H9 (cell line): ENCODE measurements at regions not wholly inside any gene's neighbourhood (a gene's known extent, or its start where the extent isn't known, plus 50 kb on each side); places are given as distances from the start of the nearest gene placed in this dataset.

ENCODE experiments used
- DNase-seq: peaks from one replicate; pipeline ENCODE4 v3.0.0-alpha.2; 2017
- H2AFZ ChIP-seq: one replicate; pipeline ENCODE4 v1.6.1; 2013; ENCODE audit warnings: mild to moderate bottlenecking, low read length, control low read depth, moderate library complexity
- H2AK5ac ChIP-seq: 2 replicates; pipeline ENCODE4 v1.6.1; 2013; ENCODE audit warnings: low read length, control low read depth, mixed read lengths; ENCODE audit not compliant: insufficient read length
- H2BK120ac ChIP-seq: one replicate; pipeline ENCODE4 v1.6.1; 2013; ENCODE audit warnings: low read depth, mild to moderate bottlenecking, low read length, control low read depth, inconsistent platforms; ENCODE audit not compliant: poor library complexity, severe bottlenecking
- H2BK12ac ChIP-seq: 2 replicates; pipeline ENCODE4 v1.6.1; 2013; ENCODE audit warnings: low read length, control low read depth, mixed read lengths, low read depth; ENCODE audit not compliant: insufficient read length
- H2BK15ac ChIP-seq: 2 replicates; pipeline ENCODE4 v1.6.1; 2013; ENCODE audit warnings: low read depth, low read length, control low read depth
- H2BK20ac ChIP-seq: one replicate; pipeline ENCODE4 v1.6.1; 2013; ENCODE audit warnings: low read depth, mild to moderate bottlenecking, low read length, control low read depth, inconsistent platforms; ENCODE audit not compliant: poor library complexity, severe bottlenecking
- H2BK5ac ChIP-seq: 2 replicates; pipeline ENCODE4 v1.6.1; 2013; ENCODE audit warnings: low read length, control low read depth, mixed read lengths; ENCODE audit not compliant: insufficient read length
- H3K14ac ChIP-seq: 2 replicates; pipeline ENCODE4 v1.6.1; 2013; ENCODE audit warnings: low read length, control low read depth; ENCODE audit not compliant: insufficient read depth
- H3K18ac ChIP-seq: 2 replicates; pipeline ENCODE4 v1.6.1; 2013; ENCODE audit warnings: low read depth, mild to moderate bottlenecking, mixed read lengths, low read length, control low read depth; ENCODE audit not compliant: insufficient read length
- H3K23ac ChIP-seq: 2 replicates; pipeline ENCODE4 v1.6.1; 2013; ENCODE audit warnings: low read length, control low read depth, mixed read lengths, low read depth; ENCODE audit not compliant: insufficient read length
- H3K23me2 ChIP-seq: 2 replicates; pipeline ENCODE4 v1.6.1; 2013; ENCODE audit warnings: low read depth, mild to moderate bottlenecking, mixed read lengths, low read length, control low read depth; ENCODE audit not compliant: insufficient read length, poor library complexity, severe bottlenecking
- H3K27ac ChIP-seq: 2 replicates; pipeline ENCODE4 v1.5.1; 2013; ENCODE audit warnings: low read length, control low read depth, mixed read lengths, low read depth; ENCODE audit not compliant: insufficient read length
- H3K27me3 ChIP-seq: 2 replicates; pipeline ENCODE4 v1.6.1; 2013; ENCODE audit warnings: low read length, control low read depth, inconsistent platforms; ENCODE audit not compliant: insufficient read depth
- H3K4ac ChIP-seq: 2 replicates; pipeline ENCODE4 v1.6.1; 2013; ENCODE audit warnings: low read depth, mild to moderate bottlenecking, control low read depth, inconsistent platforms, low read length, moderate library complexity
- H3K4me1 ChIP-seq: 2 replicates; pipeline ENCODE4 v1.6.1; 2013; ENCODE audit warnings: low read length, control low read depth, inconsistent platforms; ENCODE audit not compliant: insufficient read depth
- H3K4me2 ChIP-seq: 2 replicates; pipeline ENCODE4 v1.6.1; 2013; ENCODE audit warnings: low read length, control low read depth, mixed read lengths; ENCODE audit not compliant: insufficient read length, insufficient read depth
- H3K56ac ChIP-seq: 2 replicates; pipeline ENCODE4 v1.6.1; 2013; ENCODE audit warnings: low read depth, mild to moderate bottlenecking, mixed read lengths, low read length, control low read depth; ENCODE audit not compliant: insufficient read length
- H3K79me1 ChIP-seq: 2 replicates; pipeline ENCODE4 v1.6.1; 2013; ENCODE audit warnings: low read depth, mild to moderate bottlenecking, moderate library complexity, low read length, control low read depth, inconsistent platforms; ENCODE audit not compliant: insufficient read depth, poor library complexity, severe bottlenecking
- H3K79me2 ChIP-seq: 2 replicates; pipeline ENCODE4 v1.6.1; 2013; ENCODE audit warnings: low read length, control low read depth, inconsistent platforms; ENCODE audit not compliant: insufficient read depth
- H3K9ac ChIP-seq: 2 replicates; pipeline ENCODE4 v1.6.1; 2013; ENCODE audit warnings: low read length, control low read depth, mixed read lengths; ENCODE audit not compliant: insufficient read length; ENCODE audit errors: extremely low read depth
- H3K9me3 ChIP-seq: one replicate; pipeline ENCODE4 v1.6.1; 2013; ENCODE audit warnings: low read depth, low read length, inconsistent platforms; ENCODE audit not compliant: control insufficient read depth
- H3T11ph ChIP-seq: one replicate; pipeline ENCODE4 v1.6.1; 2013; ENCODE audit warnings: mild to moderate bottlenecking, low read length, control low read depth, inconsistent platforms
- H4K20me1 ChIP-seq: one replicate; pipeline ENCODE4 v1.6.1; 2013; ENCODE audit not compliant: control insufficient read depth, insufficient read length, insufficient read depth
- H4K5ac ChIP-seq: 2 replicates; pipeline ENCODE4 v1.6.1; 2013; ENCODE audit warnings: low read depth, mild to moderate bottlenecking, mixed read lengths, low read length, control low read depth; ENCODE audit not compliant: insufficient read length
- H4K8ac ChIP-seq: replicated peaks from 2 replicates; pipeline ENCODE4 v1.6.1; 2013; ENCODE audit warnings: low read length, control low read depth, mixed read lengths, low read depth; ENCODE audit not compliant: insufficient read length
- H4K91ac ChIP-seq: 2 replicates; pipeline ENCODE4 v1.6.1; 2013; ENCODE audit warnings: low read depth, mild to moderate bottlenecking, moderate library complexity, mixed read lengths, low read length, control low read depth; ENCODE audit not compliant: insufficient read length
- H3K27ac Mint-ChIP-seq, 3 experiments: 2 replicates in 2 of 3; 3 replicates in 1 of 3; pipeline ENCODE4 v1.8.0; 2020 to 2021; ENCODE audit warnings: mixed read lengths in 3 of 3, mild to moderate bottlenecking in 1 of 3, moderate library complexity in 1 of 3
- H3K27me3 Mint-ChIP-seq: 2 replicates; pipeline ENCODE4 v1.8.0; 2021; ENCODE audit warnings: low read depth, mild to moderate bottlenecking, moderate library complexity, mixed read lengths
- H3K36me3 Mint-ChIP-seq, 3 experiments: 2 replicates in 2 of 3; 3 replicates in 1 of 3; pipeline ENCODE4 v1.8.0; 2020 to 2021; ENCODE audit warnings: low read depth in 3 of 3, mixed read lengths in 3 of 3; ENCODE audit not compliant: insufficient read depth in 1 of 3
- H3K4me1 Mint-ChIP-seq, 2 experiments: 2 replicates each; pipeline ENCODE4 v1.8.0; 2020; ENCODE audit warnings: mixed read lengths in 2 of 2
- H3K4me3 Mint-ChIP-seq, 2 experiments: 2 replicates in 1 of 2; 3 replicates in 1 of 2; pipeline ENCODE4 v1.8.0; 2020 to 2021; ENCODE audit warnings: mild to moderate bottlenecking in 2 of 2, mixed read lengths in 2 of 2, moderate library complexity in 1 of 2
- H3K9me3 Mint-ChIP-seq, 2 experiments: 2 replicates in 1 of 2; 3 replicates in 1 of 2; pipeline ENCODE4 v1.8.0; 2020; ENCODE audit warnings: mild to moderate bottlenecking in 2 of 2, mixed read lengths in 2 of 2, moderate library complexity in 1 of 2
- WGBS: extraction: QIAGEN DNeasy Blood & Tissue Kit; methylation state at CpG from one replicate; pipeline ENCODE4 v1.1.7; 2013; ENCODE audit warnings: missing lambda C conversion rate, low lambda C conversion rate, mixed read lengths; ENCODE audit not compliant: insufficient read length; ENCODE audit errors: extremely low coverage; 5-methylcytosine and 5-hydroxymethylcytosine counted together
- TF ChIP-seq, protein P1 (sequence below): fragments of 200-600 bp; sonication (generic); conservative IDR thresholded peaks from 3 replicates; pipeline ENCODE4 v1.8.0; 2021; ENCODE audit warnings: antibody characterized with exemption, mild to moderate bottlenecking

DNA sequence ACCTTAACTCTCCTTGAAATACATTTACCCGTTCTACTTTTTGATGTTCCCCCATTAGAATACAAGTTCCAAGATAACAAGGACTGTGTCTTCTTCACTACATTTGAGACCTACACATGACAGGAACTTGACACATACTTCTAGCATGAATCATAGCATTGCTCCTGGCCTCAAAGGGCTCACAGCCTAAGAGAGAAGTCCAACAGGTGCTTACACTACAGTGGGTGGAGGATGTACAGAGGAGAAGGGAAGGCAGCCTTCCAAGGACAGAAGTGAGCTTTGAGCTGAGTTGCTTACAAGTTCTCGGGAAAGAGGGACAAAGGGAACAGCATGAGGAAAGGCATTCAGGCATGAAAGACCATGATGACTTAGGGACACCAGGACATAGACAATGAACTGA lies 56.9 kb upstream of the MSX2 start:
- no peak overlapping the region for H3K27ac Mint-ChIP-seq
- no peak overlapping the region for H4K91ac ChIP-seq

More for the DNA sequence above, 56.9 kb upstream of the MSX2 start:
- H2BK12ac ChIP-seq = no peak overlapping the region
- H4K20me1 ChIP-seq = no peaks in the 10 kb centered on the region
- Mint-ChIP-seq H3K9me3 (peaks cover 16 to 17% of the 10 kb centered on the region in 2 experiments), H3K4me1 (peaks cover 24 to 27% of the 10 kb centered on the region in 2 experiments), H3K36me3 (peaks cover 0 to 13% (median 8%) of the 10 kb centered on the region in 3 experiments; a peak in 4 of 7 replicates), H3K27me3 (peaks cover 6% of the 10 kb centered on the region), H3K4me3 (no peak overlapping the region)
- TF ChIP-seq, protein P1, sequence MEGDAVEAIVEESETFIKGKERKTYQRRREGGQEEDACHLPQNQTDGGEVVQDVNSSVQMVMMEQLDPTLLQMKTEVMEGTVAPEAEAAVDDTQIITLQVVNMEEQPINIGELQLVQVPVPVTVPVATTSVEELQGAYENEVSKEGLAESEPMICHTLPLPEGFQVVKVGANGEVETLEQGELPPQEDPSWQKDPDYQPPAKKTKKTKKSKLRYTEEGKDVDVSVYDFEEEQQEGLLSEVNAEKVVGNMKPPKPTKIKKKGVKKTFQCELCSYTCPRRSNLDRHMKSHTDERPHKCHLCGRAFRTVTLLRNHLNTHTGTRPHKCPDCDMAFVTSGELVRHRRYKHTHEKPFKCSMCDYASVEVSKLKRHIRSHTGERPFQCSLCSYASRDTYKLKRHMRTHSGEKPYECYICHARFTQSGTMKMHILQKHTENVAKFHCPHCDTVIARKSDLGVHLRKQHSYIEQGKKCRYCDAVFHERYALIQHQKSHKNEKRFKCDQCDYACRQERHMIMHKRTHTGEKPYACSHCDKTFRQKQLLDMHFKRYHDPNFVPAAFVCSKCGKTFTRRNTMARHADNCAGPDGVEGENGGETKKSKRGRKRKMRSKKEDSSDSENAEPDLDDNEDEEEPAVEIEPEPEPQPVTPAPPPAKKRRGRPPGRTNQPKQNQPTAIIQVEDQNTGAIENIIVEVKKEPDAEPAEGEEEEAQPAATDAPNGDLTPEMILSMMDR = no peak
- H2BK15ac ChIP-seq = no peak overlapping the region
- H3K14ac ChIP-seq = no peak overlapping the region
- H3K4me2 ChIP-seq = no peak overlapping the region
- no peaks in the 10 kb centered on the region for H3K23me2 ChIP-seq
- H3K27ac ChIP-seq = no peak overlapping the region
- H4K8ac ChIP-seq = no peak overlapping the region
- H3K4me1 ChIP-seq = peaks cover 2% of the 10 kb centered on the region; the same call in 1 of the 2 replicates
- H2BK5ac ChIP-seq = no peak overlapping the region
- no peak overlapping the region for H3K23ac ChIP-seq
- no CpG with 5 or more reads among the region's 2 CpGs for WGBS
- H3T11ph ChIP-seq = no peak overlapping the region
- no peak overlapping the region for H2AFZ ChIP-seq
- H3K79me2 ChIP-seq = no peaks in the 10 kb centered on the region
- H3K56ac ChIP-seq = no peak overlapping the region
- no peaks in the 10 kb centered on the region for H3K79me1 ChIP-seq
- H3K27me3 ChIP-seq = no peaks in the 10 kb centered on the region
- no peaks in the 10 kb centered on the region for H3K9me3 ChIP-seq
- DNase-seq = no peak
- H3K18ac ChIP-seq = no peak overlapping the region
- H4K5ac ChIP-seq = no peak overlapping the region
- H2BK120ac ChIP-seq = no peak overlapping the region
- no peak overlapping the region for H3K9ac ChIP-seq
- H2AK5ac ChIP-seq = no peak overlapping the region
- H3K4ac ChIP-seq = no peak overlapping the region
- H2BK20ac ChIP-seq = no peak overlapping the region
